GM10248 (cell line): ENCODE measurements at regions not wholly inside any gene's neighbourhood (a gene's known extent, or its start where the extent isn't known, plus 50 kb on each side); places are given as distances from the start of the nearest gene placed in this dataset.

Experiments used
- CTCF ChIA-PET: fragments of 300-600 bp; sonication (Branson Sonifier 250); formaldehyde crosslinking; extraction: SDS; loops from one replicate; lab custom pipeline; 2021; ENCODE audit warnings: antibody characterized with exemption; lab: Yijun Ruan, JAX
- POLR2A ChIA-PET: fragments of 350-650 bp; sonication (Branson Sonifier 250); formaldehyde crosslinking; extraction: SDS; loops from one replicate; lab custom pipeline; 2020; ENCODE audit warnings: antibody characterized with exemption; lab: Yijun Ruan, JAX
- DNase-seq: peaks from one replicate; pipeline ENCODE4 v3.0.0; 2012; ENCODE audit errors: extremely low spot score
- TF ChIP-seq, protein P1 (sequence below): IDR thresholded peaks from 2 replicates; pipeline ENCODE4 v1.5.1; 2012; ENCODE audit warnings: mild to moderate bottlenecking, low read depth; ENCODE audit errors: extremely low read depth, missing control alignments, control extremely low read depth

DNA sequence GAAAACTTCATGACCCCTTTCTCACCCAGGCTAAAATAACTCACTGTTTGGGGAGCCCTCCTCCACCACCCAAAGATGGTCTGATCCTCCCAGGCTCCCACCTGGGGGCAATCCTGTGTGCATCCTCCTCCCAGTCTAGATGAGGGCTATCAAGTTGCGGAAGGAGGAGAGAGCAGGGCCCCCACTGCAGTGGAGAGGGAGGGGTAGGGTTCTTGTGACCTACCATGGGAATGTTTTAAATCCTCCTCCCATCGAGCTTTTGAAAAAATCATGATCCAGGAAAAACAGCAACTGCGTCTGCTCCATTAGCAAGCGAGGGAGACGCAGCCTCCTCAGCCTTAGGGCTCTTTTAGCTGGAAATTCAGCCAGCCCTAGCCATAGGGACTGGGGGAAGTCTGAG lies 80.0 kb downstream of the NAV1 start:
- CTCF ChIA-PET: interaction anchor here (1.3 to 1.6 kb wide), 3 partner anchors 12 to 106 kb away, joined by 3 to 5 read pairs (median 3); no protein-coding TSS in a partner anchor
- TF ChIP-seq, protein P1, sequence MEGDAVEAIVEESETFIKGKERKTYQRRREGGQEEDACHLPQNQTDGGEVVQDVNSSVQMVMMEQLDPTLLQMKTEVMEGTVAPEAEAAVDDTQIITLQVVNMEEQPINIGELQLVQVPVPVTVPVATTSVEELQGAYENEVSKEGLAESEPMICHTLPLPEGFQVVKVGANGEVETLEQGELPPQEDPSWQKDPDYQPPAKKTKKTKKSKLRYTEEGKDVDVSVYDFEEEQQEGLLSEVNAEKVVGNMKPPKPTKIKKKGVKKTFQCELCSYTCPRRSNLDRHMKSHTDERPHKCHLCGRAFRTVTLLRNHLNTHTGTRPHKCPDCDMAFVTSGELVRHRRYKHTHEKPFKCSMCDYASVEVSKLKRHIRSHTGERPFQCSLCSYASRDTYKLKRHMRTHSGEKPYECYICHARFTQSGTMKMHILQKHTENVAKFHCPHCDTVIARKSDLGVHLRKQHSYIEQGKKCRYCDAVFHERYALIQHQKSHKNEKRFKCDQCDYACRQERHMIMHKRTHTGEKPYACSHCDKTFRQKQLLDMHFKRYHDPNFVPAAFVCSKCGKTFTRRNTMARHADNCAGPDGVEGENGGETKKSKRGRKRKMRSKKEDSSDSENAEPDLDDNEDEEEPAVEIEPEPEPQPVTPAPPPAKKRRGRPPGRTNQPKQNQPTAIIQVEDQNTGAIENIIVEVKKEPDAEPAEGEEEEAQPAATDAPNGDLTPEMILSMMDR: no peak
- DNase-seq: no peak
- POLR2A ChIA-PET: interaction anchor here (0.5 kb wide), 1 partner anchor 93 kb away, joined by 6 read pairs; no protein-coding TSS in a partner anchor

DNA sequence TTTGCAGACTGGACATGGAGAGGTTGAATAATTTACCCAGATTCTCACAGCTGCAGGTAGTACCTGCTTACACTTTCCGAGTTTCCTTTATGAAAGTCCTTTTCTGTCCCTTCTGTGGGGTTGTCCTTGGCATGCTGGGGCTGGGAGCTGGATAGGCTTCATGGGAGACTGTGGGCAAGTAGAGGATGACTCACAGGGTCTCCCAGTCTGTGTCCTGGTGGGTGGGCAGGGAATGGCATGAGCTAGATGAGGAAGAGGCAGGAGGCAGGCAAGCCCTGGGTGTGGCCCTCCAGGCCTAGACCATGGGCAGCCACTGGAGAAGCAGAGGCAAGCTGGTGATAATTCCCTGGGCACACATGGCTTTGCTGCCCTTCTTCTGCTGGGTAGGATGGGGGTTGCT lies 80.6 kb downstream of the NAV1 start:
- POLR2A ChIA-PET: no interaction called here
- TF ChIP-seq, protein P1: no peak
- no peak for DNase-seq
- CTCF ChIA-PET: interaction anchor here (0.7 to 1.6 kb wide), 4 partner anchors 8 to 45 kb away, joined by 3 to 5 read pairs (median 4); no protein-coding TSS in a partner anchor

DNA sequence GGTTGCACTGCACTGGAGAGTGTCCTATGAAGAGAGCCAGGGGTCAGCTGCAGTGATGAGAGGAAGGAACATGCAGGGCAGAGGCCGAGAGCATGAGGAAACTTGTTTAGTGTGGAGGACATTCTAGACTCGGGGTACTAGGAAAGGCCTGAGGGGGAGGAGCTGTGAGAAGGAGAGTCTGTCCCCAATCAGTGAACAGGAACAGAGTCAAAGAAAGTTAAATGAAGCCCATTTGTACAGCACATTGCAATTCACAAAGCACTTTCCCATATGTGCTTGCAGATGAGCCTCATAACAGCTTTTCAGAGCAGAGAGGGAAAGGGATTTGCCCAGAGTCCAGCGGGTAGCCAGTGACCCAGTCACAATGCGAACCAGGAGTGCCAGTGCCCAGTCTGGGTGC lies 83.4 kb downstream of the NAV1 start:
- ChIA-PET POLR2A (no interaction called here), CTCF (interaction anchor here (1.0 kb wide), 1 partner anchor 20 kb away, joined by 3 read pairs; no protein-coding TSS in a partner anchor)
- no peak for DNase-seq
- TF ChIP-seq, protein P1: no peak

DNA sequence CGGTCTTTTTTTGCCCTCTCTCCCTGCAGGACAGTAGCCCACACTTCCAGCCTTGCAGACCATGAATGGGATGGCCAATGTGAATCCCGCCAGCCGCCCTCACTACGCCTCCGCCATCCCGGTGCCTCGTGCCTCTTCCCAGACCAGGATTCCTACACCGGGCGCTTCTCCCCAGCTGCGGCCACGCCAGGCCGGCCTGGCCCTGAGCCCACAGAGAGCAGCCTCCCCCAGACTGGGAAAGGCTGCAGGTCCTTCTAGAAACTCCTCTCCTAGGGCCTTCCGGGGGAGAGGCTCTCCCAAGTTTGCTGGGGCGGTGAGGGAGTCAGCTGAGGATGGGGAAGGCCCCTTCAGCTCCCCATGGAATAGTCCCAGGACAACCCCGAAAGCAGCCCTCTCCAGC lies 83.9 kb downstream of the NAV1 start:
- ChIA-PET POLR2A (no interaction called here), CTCF (interaction anchor here (1.0 kb wide), 1 partner anchor 20 kb away, joined by 3 read pairs; no protein-coding TSS in a partner anchor)
- TF ChIP-seq, protein P1: no peak
- DNase-seq: no peak

DNA sequence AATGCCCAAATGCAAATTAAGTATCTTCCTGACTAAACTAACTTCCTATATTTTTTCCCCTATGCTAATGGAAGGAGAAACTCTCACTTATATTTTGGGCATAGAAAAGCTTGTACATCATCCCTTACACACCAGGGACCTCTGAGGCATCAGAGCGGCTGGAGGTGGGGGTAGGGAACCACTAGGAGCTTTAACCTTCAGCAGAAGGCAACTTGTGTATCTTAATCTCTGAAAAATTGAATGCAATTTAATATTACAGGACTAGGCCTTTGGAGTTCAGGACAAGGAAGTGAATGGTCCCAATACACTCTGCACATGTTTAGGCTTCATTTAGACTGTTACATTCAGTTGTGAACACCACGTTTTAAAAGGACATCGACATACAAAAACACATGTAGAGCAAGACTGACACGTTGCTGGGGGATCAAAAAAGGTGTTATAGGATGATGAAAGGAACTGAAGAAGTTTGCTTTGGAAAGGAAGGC lies 85.9 kb downstream of the NAV1 start:
- no peak for DNase-seq
- TF ChIP-seq, protein P1: no peak
- ChIA-PET CTCF (no interaction called here), POLR2A (no interaction called here)

DNA sequence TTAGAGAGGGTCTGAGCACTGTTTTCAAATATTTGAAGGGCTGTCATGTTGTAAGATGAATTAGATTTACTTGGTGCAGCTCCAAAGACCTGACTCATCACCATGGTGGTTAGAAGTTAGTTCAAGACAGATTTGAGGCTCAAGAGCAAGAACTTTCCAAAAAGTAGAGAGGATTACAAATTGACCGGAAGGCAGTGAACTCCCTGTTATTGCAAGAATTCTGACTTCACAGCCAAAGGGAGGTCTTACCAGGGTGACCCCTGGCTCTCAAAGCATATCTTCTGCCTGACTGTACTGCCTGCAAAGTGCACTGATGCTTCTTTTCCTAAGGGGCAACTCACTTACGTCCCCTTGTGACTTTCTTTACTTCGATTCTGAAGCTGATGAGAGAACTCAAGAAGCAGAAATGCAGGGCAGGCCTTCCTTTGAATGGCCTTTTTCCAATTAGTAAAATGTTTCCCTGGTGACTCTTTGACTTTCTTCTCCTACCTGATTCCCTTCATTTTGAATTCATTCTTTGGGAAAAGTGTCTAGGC lies 86.4 kb downstream of the NAV1 start:
- ChIA-PET CTCF (no interaction called here), POLR2A (no interaction called here)
- DNase-seq: no peak
- TF ChIP-seq, protein P1: no peak
